Lower leg skin (tissue), 3 donors: ENCODE measurements at regions not wholly inside any gene's neighbourhood (a gene's known extent, or its start where the extent isn't known, plus 50 kb on each side); places are given as distances from the start of the nearest gene placed in this dataset.

Source experiments
- POLR2A ChIP-seq, 2 donors: fragments of 450-650 bp; IDR thresholded peaks; one replicate each; pipeline ENCODE4 v1.6.1; 2016 to 2017; ENCODE audit warnings: antibody characterized with exemption in 2 of 2, mild to moderate bottlenecking in 1 of 2, moderate library complexity in 1 of 2
- TF ChIP-seq, protein P1 (sequence below), 3 donors: fragments of 450-650 bp; IDR thresholded peaks; one replicate each; pipeline ENCODE4 v1.5.1; 2016; ENCODE audit warnings: antibody characterized with exemption in 3 of 3, mild to moderate bottlenecking in 3 of 3, moderate library complexity in 2 of 3

DNA sequence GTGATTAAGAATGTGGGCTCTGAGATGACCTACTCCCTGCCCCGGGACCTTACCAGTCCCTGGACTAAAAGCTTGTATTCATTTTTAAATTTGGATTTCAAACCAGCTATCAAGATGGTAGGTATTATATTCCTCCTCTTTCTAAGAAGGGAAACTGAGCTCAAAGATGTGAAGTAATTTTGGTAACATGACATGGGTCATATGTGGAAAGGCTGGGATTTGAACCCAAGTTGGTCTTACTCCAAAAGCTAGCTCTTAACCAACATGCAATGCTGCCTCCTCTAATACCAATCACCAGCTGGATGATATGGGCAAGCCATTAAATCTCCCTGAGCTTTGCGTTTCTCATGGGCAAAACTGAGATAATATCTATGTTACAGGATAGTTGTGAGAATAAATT, 166.4 kb upstream of the SLC38A2 start:
- TF ChIP-seq, protein P1, sequence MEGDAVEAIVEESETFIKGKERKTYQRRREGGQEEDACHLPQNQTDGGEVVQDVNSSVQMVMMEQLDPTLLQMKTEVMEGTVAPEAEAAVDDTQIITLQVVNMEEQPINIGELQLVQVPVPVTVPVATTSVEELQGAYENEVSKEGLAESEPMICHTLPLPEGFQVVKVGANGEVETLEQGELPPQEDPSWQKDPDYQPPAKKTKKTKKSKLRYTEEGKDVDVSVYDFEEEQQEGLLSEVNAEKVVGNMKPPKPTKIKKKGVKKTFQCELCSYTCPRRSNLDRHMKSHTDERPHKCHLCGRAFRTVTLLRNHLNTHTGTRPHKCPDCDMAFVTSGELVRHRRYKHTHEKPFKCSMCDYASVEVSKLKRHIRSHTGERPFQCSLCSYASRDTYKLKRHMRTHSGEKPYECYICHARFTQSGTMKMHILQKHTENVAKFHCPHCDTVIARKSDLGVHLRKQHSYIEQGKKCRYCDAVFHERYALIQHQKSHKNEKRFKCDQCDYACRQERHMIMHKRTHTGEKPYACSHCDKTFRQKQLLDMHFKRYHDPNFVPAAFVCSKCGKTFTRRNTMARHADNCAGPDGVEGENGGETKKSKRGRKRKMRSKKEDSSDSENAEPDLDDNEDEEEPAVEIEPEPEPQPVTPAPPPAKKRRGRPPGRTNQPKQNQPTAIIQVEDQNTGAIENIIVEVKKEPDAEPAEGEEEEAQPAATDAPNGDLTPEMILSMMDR (IDR thresholded peaks at IDR 0.05): no peak
- TF ChIP-seq POLR2A (IDR thresholded peaks at IDR 0.05): no peak
